Left lung (tissue), 4 donors: ENCODE measurements at regions not wholly inside any gene's neighbourhood (a gene's known extent, or its start where the extent isn't known, plus 50 kb on each side); places are given as distances from the start of the nearest gene placed in this dataset.

Source experiments
- ATAC-seq: fragments of 200-7000 bp; cut with Tn5 transposase; one replicate; pipeline ENCODE4 v1.9.1; 2020; ENCODE audit warnings: moderate library complexity
- DNase-seq, 4 donors: peaks; one replicate each; pipeline ENCODE4 v3.0.0-alpha.2; 2013 to 2020
- H3K27ac ChIP-seq, 2 donors: fragments of 200-600 bp; sonication (generic) in 1 of 2; one replicate each; pipeline versions ENCODE4 v1.5.0 to v1.8.0; 2020 to 2021
- H3K27me3 ChIP-seq, 2 donors: fragments of 200-600 bp; sonication (generic) in 1 of 2; one replicate each; pipeline versions ENCODE4 v1.5.0 to v1.8.0; 2020 to 2021
- H3K36me3 ChIP-seq, 2 donors: fragments of 200-600 bp; sonication (generic) in 1 of 2; one replicate each; pipeline versions ENCODE4 v1.5.0 to v1.8.0; 2020 to 2021
- H3K4me1 ChIP-seq, 2 donors: fragments of 200-600 bp; one replicate each; pipeline ENCODE4 v1.8.0; 2021
- H3K4me3 ChIP-seq, 2 donors: fragments of 200-600 bp; sonication (generic) in 1 of 2; one replicate each; pipeline versions ENCODE4 v1.5.0 to v1.8.0; 2020 to 2021; ENCODE audit warnings: mild to moderate bottlenecking in 1 of 2
- H3K9me3 ChIP-seq, 2 donors: fragments of 200-600 bp; sonication (generic) in 1 of 2; one replicate each; pipeline versions ENCODE4 v1.5.0 to v1.8.0; 2020 to 2021
- intact Hi-C, 2 donors: fragments of 100-400 bp; cut with DNase I; formaldehyde crosslinking; loops; one replicate each; pipeline versions ENCODE4 v1.11.2 to v1.14.2; 2022
- TF ChIP-seq, protein P1 (sequence below), 2 donors: fragments of 200-600 bp; sonication (generic) in 1 of 2; IDR thresholded peaks; one replicate each; pipeline versions ENCODE4 v1.5.0 to v1.8.0; 2021; ENCODE audit warnings: antibody characterized with exemption in 2 of 2
- donor health status: DM: no; HTN: yes; CAD: no.
- donor health status: DM: no; HTN: no; CAD: no.

DNA sequence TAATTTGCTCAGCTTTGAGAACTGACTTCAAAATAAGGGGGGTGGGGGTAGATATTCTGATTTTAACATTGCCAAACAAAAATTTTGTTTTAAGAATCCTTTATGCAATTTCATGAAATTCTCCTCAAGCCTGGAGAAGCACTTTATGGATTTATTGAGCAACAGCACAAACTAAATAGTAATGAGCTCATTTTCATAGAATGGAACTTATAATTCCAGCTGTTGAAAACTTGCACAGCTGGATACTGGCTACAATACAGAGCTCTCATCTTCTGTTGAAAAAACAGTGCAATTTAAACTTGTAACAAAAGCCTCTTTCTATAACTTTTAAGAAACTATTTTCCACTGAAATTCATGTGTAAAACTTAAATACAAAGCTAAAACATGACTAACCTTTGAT, 137.6 kb upstream of the FN1 start:
- intact Hi-C loops, result no loop called here

DNA sequence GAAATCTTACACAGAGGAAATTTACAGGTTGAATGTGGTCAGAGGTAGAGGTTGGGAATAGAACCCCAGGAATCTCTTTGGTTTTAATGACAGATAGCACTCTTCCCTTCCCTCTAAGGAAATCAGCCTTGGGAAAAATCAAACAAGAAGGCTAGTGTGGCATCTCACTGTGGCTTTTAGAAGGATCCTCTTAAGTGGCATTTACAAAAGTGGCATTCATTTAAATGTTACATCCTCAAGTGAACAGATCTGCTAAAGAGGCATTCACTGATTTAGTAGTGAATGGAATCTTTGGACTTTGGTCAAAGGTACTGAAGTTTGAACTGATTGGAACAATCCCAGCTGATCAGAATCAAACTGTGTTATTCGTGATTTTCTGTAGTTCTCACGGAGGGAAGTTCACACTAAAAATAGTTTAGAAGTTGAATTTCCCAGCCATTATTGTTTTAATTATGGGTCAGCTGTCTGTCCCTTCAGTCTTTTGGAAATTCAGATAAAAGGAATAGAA, 136.5 kb upstream of the FN1 start:
- no peak for DNase-seq
- H3K36me3 ChIP-seq, result no peaks in the 10 kb centered on the region
- H3K27me3 ChIP-seq, result no peaks in the 10 kb centered on the region
- intact Hi-C loops, result no loop called here
- H3K4me1 ChIP-seq, result no peaks in the 10 kb centered on the region
- no peak overlapping the region for H3K4me3 ChIP-seq
- no peak overlapping the region for H3K27ac ChIP-seq
- no peaks in the 10 kb centered on the region for H3K9me3 ChIP-seq
- TF ChIP-seq, protein P1, sequence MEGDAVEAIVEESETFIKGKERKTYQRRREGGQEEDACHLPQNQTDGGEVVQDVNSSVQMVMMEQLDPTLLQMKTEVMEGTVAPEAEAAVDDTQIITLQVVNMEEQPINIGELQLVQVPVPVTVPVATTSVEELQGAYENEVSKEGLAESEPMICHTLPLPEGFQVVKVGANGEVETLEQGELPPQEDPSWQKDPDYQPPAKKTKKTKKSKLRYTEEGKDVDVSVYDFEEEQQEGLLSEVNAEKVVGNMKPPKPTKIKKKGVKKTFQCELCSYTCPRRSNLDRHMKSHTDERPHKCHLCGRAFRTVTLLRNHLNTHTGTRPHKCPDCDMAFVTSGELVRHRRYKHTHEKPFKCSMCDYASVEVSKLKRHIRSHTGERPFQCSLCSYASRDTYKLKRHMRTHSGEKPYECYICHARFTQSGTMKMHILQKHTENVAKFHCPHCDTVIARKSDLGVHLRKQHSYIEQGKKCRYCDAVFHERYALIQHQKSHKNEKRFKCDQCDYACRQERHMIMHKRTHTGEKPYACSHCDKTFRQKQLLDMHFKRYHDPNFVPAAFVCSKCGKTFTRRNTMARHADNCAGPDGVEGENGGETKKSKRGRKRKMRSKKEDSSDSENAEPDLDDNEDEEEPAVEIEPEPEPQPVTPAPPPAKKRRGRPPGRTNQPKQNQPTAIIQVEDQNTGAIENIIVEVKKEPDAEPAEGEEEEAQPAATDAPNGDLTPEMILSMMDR (IDR thresholded peaks at IDR 0.05), result no peak
- no peak for ATAC-seq

More for the DNA sequence above, 137.6 kb upstream of the FN1 start:
- Histone ChIP-seq H3K27ac (no peak overlapping the region), H3K4me1 (no peaks in the 10 kb centered on the region), H3K9me3 (no peaks in the 10 kb centered on the region), H3K27me3 (no peaks in the 10 kb centered on the region), H3K36me3 (no peaks in the 10 kb centered on the region), H3K4me3 (no peak overlapping the region)
- TF ChIP-seq, protein P1 (IDR thresholded peaks at IDR 0.05), result no peak
- no peak for DNase-seq
- ATAC-seq, result no peak

DNA sequence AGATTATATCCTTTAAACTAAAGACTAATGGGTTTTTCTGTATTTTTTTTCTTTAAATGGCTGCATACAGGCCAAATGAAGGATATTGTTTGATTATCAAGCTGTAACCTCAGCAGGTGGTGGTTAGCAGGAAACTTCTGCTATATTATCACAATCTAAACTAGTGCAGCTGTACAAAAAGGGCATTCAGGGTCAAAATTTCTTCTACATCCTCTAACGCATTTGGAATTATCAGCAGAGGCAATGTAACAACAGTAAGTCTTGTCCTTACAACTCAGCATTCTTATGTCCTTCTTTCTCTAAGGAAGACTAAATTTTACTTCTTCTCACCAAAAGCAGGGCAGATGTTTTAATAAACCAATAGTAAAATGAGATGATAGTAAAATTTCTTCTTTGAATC, 135.8 kb upstream of the FN1 start:
- intact Hi-C loops, result no loop called here
- no peaks in the 10 kb centered on the region for H3K36me3 ChIP-seq
- ATAC-seq (no peak), DNase-seq (no peak)
- H3K27me3 ChIP-seq, result no peaks in the 10 kb centered on the region
- H3K9me3 ChIP-seq, result no peaks in the 10 kb centered on the region
- no peak overlapping the region for H3K27ac ChIP-seq
- no peaks in the 10 kb centered on the region for H3K4me1 ChIP-seq
- TF ChIP-seq, protein P1 (IDR thresholded peaks at IDR 0.05), result no peak
- H3K4me3 ChIP-seq, result no peak overlapping the region

DNA sequence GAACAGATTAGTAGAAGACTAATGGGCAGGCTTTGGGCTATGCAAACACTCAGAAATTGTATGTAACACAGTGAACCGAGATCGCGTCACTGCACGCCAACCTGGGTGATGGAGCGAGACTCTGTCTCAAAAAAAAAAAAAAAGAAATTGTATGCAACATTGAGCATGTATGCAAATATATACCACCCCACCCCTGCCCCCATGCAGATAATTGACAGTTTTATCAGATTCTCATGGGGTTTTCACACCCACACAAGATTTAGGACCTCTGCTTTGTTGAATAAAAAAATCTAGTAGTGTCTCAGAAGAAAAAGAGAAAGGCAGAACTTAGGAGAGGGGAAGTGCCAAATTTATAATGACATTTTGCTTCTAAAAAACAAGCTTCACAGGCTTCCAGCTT, 131.6 kb upstream of the FN1 start:
- H3K4me3 ChIP-seq, result no peak overlapping the region
- ATAC-seq, result no peak
- TF ChIP-seq, protein P1 (IDR thresholded peaks at IDR 0.05), result no peak
- intact Hi-C loops, result no loop called here
- DNase-seq, result no peak
- H3K36me3 ChIP-seq, result no peaks in the 10 kb centered on the region
- no peaks in the 10 kb centered on the region for H3K4me1 ChIP-seq
- no peak overlapping the region for H3K27ac ChIP-seq
- no peaks in the 10 kb centered on the region for H3K9me3 ChIP-seq
- H3K27me3 ChIP-seq, result no peaks in the 10 kb centered on the region

DNA sequence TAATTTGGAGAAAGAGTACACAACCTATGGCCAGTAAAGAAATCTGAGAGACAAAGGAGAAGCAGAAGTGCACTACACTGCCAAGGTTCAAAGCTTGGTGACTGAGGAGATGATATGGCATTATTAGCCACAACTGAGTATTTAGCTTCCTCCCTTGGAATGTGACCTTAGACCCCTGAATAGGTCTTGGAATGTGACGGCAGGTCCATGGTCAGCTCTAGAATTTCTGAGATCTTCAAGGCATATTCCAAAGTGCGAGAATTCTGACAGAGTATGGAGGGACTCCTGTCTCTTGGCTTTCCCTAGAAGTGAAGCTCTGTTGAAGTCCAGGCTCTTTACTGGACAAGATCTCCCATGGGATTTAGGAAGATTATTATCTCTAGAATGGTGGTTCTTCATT, 130.0 kb upstream of the FN1 start:
- Histone ChIP-seq H3K36me3 (no peaks in the 10 kb centered on the region), H3K4me3 (no peak overlapping the region), H3K9me3 (no peaks in the 10 kb centered on the region), H3K27ac (no peak overlapping the region), H3K27me3 (no peaks in the 10 kb centered on the region), H3K4me1 (no peaks in the 10 kb centered on the region)
- intact Hi-C loops, result no loop called here
- TF ChIP-seq, protein P1 (IDR thresholded peaks at IDR 0.05), result no peak
- ATAC-seq, result no peak
- no peak for DNase-seq
